Keratinocyte (primary cell): ENCODE measurements at regions not wholly inside any gene's neighbourhood (a gene's known extent, or its start where the extent isn't known, plus 50 kb on each side); places are given as distances from the start of the nearest gene placed in this dataset.

Source experiments
- DNase-seq: peaks from one replicate; pipeline ENCODE4 v3.0.0-alpha.2; 2011; ENCODE audit warnings: low read depth, missing footprints, low spot score
- FAIRE-seq: peaks from 2 replicates; lab custom pipeline; 2011; peaks lifted over from hg19 to GRCh38; lab: Jason Lieb, UNC
- H2AFZ ChIP-seq: 2 replicates; pipeline ENCODE4 v1.6.0; 2012; ENCODE audit warnings: low read length, control low read depth, inconsistent platforms; ENCODE audit not compliant: control insufficient read depth
- H3K27ac ChIP-seq: 2 replicates; pipeline ENCODE4 v1.5.1; 2011; ENCODE audit warnings: low read length; ENCODE audit not compliant: control insufficient read depth, insufficient read depth
- H3K27me3 ChIP-seq: 3 replicates; pipeline ENCODE4 v1.6.0; 2011; ENCODE audit warnings: low read length; ENCODE audit not compliant: control insufficient read depth, insufficient read depth; ENCODE audit errors: extremely low read depth
- H3K36me3 ChIP-seq, 2 experiments: 2 replicates in 1 of 2; 3 replicates in 1 of 2; pipeline ENCODE4 v1.5.1; 2011; ENCODE audit warnings: low read length in 2 of 2, mild to moderate bottlenecking in 1 of 2; ENCODE audit not compliant: control insufficient read depth in 2 of 2, insufficient read depth in 2 of 2; ENCODE audit errors: extremely low read depth in 1 of 2
- H3K4me1 ChIP-seq: 3 replicates; pipeline ENCODE4 v1.5.1; 2011; ENCODE audit warnings: low read length; ENCODE audit not compliant: control insufficient read depth, insufficient read depth; ENCODE audit errors: extremely low read depth
- H3K4me2 ChIP-seq: 3 replicates; pipeline ENCODE4 v1.6.0; 2011; ENCODE audit warnings: low read depth, low read length; ENCODE audit not compliant: control insufficient read depth, insufficient read depth; ENCODE audit errors: extremely low read depth
- H3K4me3 ChIP-seq, 3 experiments: fragments of 200-600 bp in 1 of 3; sonication (generic) in 1 of 3; 2 replicates in 2 of 3; 3 replicates in 1 of 3; pipeline ENCODE4 v1.5.1; 2011 to 2016; ENCODE audit warnings: low read length in 3 of 3, mild to moderate bottlenecking in 3 of 3, control low read depth in 2 of 3, inconsistent platforms in 1 of 3, low read depth in 1 of 3, mixed read lengths in 1 of 3, mixed run types in 1 of 3, moderate library complexity in 1 of 3; ENCODE audit not compliant: control insufficient read depth in 2 of 3, insufficient read depth in 2 of 3; ENCODE audit errors: extremely low read depth in 1 of 3
- H3K79me2 ChIP-seq: 2 replicates; pipeline ENCODE4 v1.6.0; 2012; ENCODE audit warnings: low read length; ENCODE audit not compliant: control insufficient read depth, insufficient read depth
- H3K9ac ChIP-seq: 3 replicates; pipeline ENCODE4 v1.6.0; 2011; ENCODE audit warnings: low read length; ENCODE audit not compliant: control insufficient read depth, insufficient read depth; ENCODE audit errors: extremely low read depth
- H3K9me1 ChIP-seq: 3 replicates; pipeline ENCODE4 v1.6.0; 2011; ENCODE audit warnings: low read length; ENCODE audit not compliant: control insufficient read depth, insufficient read depth; ENCODE audit errors: extremely low read depth
- H3K9me3 ChIP-seq: 2 replicates; pipeline ENCODE4 v1.5.1; 2012; ENCODE audit warnings: low read depth, low read length; ENCODE audit not compliant: control insufficient read depth
- H4K20me1 ChIP-seq: 3 replicates; pipeline ENCODE4 v1.6.0; 2011; ENCODE audit warnings: low read length; ENCODE audit not compliant: control insufficient read depth, insufficient read depth; ENCODE audit errors: extremely low read depth
- EZH2 ChIP-seq: IDR thresholded peaks from one replicate; pipeline ENCODE4 v1.6.1; 2012; ENCODE audit warnings: inconsistent platforms, mild to moderate bottlenecking, low read length, moderate library complexity
- dilution Hi-C: fragments of 300-500 bp; cut with MboI; formaldehyde crosslinking; loops from one replicate; pipeline ENCODE4 v1.7.0; 2020; ENCODE audit warnings: low sequenced_read_pairs; ENCODE audit not compliant: extremely low pct_ligation_motif_present
- TF ChIP-seq, protein P1 (sequence below), 3 experiments: IDR thresholded peaks in 1 of 3; conservative IDR thresholded peaks in 1 of 3; optimal IDR thresholded peaks in 1 of 3; 2 replicates in 2 of 3; 3 replicates in 1 of 3; pipeline versions ENCODE3 to v1.5.1; 2011; ENCODE audit warnings: low read length in 3 of 3, mild to moderate bottlenecking in 3 of 3, moderate library complexity in 2 of 3, control low read depth in 1 of 3, inconsistent platforms in 1 of 3; ENCODE audit not compliant: insufficient read depth in 2 of 3; ENCODE audit errors: extremely low read depth in 1 of 3

DNA sequence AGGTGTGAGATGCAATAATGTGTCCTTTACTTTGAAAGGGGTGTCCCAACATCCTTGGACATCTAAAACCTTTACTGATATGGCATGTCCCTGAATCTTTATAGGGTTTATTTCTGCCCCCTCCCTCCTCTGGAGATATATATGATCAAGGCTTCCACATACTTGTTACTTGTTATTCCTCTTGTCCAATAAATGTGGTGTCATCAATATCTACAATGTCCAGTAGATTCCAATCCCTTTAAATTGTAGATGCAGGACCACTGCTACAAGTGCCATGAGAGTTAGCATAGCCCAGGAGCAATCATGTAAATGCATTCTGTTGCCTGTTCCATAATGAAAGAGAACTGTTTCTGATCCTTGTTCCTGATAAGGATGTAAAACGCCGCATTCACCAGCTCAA is 479.7 kb upstream of the MEIS1 start:
- H3K4me2 ChIP-seq, result no peak overlapping the region
- no peak for DNase-seq
- no peak for FAIRE-seq
- no peaks in the 10 kb centered on the region for H3K36me3 ChIP-seq
- TF ChIP-seq, protein P1, sequence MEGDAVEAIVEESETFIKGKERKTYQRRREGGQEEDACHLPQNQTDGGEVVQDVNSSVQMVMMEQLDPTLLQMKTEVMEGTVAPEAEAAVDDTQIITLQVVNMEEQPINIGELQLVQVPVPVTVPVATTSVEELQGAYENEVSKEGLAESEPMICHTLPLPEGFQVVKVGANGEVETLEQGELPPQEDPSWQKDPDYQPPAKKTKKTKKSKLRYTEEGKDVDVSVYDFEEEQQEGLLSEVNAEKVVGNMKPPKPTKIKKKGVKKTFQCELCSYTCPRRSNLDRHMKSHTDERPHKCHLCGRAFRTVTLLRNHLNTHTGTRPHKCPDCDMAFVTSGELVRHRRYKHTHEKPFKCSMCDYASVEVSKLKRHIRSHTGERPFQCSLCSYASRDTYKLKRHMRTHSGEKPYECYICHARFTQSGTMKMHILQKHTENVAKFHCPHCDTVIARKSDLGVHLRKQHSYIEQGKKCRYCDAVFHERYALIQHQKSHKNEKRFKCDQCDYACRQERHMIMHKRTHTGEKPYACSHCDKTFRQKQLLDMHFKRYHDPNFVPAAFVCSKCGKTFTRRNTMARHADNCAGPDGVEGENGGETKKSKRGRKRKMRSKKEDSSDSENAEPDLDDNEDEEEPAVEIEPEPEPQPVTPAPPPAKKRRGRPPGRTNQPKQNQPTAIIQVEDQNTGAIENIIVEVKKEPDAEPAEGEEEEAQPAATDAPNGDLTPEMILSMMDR (optimal IDR thresholded peaks at IDR 0.05 in 1 of 3, IDR thresholded peaks at IDR 0.05 in 1 of 3, conservative IDR thresholded peaks at IDR 0.05 in 1 of 3; ENCODE audit: extremely low read depth in 1 of 3, insufficient read depth in 2 of 3, low read length in 3 of 3), result no peak
- TF ChIP-seq EZH2, result no peak
- H3K9me1 ChIP-seq, result no peaks in the 10 kb centered on the region
- no peaks in the 10 kb centered on the region for H4K20me1 ChIP-seq
- no peaks in the 10 kb centered on the region for H3K79me2 ChIP-seq
- H3K9ac ChIP-seq, result no peak overlapping the region
- dilution Hi-C loops, result no loop called here
- H2AFZ ChIP-seq, result no peak overlapping the region
- no peaks in the 10 kb centered on the region for H3K4me1 ChIP-seq
- no peaks in the 10 kb centered on the region for H3K9me3 ChIP-seq
- H3K27ac ChIP-seq, result no peak overlapping the region
- H3K27me3 ChIP-seq, result no peaks in the 10 kb centered on the region
- no peak overlapping the region for H3K4me3 ChIP-seq

DNA sequence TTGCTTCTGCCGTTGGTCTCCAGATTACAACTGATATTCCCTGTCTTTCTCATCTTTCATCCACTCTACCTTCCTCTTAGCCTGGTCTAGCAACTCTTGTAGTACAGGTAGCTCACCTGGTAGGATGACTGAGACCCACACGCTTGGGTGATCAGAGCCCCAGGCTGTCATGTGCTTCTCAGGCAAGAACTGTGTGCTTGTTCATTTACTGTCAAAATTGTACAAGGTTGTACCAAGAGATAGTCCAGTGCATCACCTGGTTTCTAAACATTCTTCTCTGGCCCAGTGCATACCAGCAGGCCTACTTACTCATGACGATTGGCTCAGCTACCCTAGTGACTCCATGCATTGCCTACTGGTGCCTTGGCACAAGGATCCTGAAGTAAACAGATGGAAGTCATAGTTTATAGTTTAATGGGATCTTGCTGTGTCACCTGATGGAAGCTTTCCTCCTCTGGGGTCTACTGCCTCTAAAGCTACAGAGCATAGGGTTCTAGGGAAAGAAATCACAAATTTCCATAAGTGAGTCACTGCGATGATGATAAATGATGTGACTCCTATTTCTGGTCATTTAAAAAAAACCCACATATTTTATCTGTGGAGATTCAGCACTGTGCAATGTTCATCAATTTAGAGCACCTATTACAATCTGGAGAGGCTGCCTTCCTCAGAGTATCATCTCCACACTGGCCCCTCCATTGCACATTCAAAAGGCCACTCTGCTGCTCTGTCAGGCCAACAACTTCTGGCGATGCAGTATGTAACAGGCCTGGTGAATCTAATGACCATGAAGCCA is 481.8 kb upstream of the MEIS1 start:
- dilution Hi-C loops, result no loop called here
- Histone ChIP-seq H3K79me2 (no peaks in the 10 kb centered on the region), H3K4me2 (no peak overlapping the region), H3K9ac (no peak overlapping the region), H3K36me3 (no peaks in the 10 kb centered on the region), H3K27ac (no peak overlapping the region), H3K27me3 (no peaks in the 10 kb centered on the region), H2AFZ (no peak overlapping the region), H3K9me3 (no peaks in the 10 kb centered on the region), H3K4me3 (no peak overlapping the region), H3K9me1 (no peaks in the 10 kb centered on the region), H4K20me1 (no peaks in the 10 kb centered on the region), H3K4me1 (no peaks in the 10 kb centered on the region)
- FAIRE-seq (no peak), DNase-seq (no peak)
- no peak for TF ChIP-seq EZH2
- TF ChIP-seq, protein P1 (optimal IDR thresholded peaks at IDR 0.05 in 1 of 3, IDR thresholded peaks at IDR 0.05 in 1 of 3, conservative IDR thresholded peaks at IDR 0.05 in 1 of 3; ENCODE audit: extremely low read depth in 1 of 3, insufficient read depth in 2 of 3, low read length in 3 of 3), result no peak
